ENCODE measurements at regions not wholly inside any gene's neighbourhood (a gene's known extent, or its start where the extent isn't known, plus 50 kb on each side); places are given as distances from the start of the nearest gene placed in this dataset.
"Not testable (repeated sequence)": the region's sequence is repeated elsewhere in the genome, so short reads cannot be mapped to it uniquely, and the experiment has no call there.

DNA sequence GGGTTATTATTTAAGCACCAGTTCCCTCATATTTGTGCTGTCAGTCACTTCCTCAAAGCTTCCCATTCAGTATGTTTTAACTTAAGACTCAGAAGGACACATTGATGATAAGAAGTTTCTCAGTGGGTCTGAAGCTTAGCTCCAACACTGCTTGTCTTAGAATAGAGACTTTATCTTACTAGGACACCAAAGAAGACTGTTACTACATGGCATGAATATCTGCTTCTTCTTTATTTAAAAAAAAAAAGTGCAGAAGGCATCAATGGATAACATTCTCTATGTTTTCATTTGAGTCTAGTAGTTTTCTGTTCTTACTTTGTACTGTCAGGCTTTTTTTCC is 404.2 kb downstream of the DAD1 start:
- peak; percentile 23 for DNase-seq

DNA sequence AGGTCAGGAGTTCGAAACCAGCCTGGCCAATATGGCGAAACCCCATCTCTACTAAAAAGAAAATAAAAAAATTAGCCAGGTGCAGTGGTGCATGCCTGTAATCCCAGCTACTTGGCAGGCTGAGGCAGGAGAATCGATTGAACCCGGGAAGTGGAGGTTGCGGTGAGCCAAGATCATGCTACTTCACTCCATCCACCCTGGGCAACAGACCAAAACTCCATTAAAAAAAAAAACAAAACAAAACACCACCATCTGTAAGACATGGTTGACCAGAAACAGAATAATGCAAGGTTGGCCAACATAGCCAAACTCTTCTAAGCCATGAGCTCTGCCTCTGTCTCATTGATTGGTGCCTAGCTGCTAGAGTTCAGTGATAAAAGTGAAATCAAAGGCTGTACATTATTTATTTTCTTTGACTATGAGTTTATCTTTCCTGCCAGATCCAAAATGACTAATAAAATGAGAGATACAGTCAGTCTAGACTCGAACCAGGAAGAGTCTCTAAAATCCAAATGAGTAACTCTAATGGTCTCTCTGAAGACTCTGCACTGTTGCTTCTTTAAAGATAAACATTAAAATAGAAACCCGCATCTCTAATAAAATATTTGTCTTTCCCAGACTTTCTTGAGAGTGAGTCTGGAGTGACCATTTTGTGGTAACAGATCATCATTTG is 404.7 kb downstream of the DAD1 start:
- peak; percentile 16 for DNase-seq

DNA sequence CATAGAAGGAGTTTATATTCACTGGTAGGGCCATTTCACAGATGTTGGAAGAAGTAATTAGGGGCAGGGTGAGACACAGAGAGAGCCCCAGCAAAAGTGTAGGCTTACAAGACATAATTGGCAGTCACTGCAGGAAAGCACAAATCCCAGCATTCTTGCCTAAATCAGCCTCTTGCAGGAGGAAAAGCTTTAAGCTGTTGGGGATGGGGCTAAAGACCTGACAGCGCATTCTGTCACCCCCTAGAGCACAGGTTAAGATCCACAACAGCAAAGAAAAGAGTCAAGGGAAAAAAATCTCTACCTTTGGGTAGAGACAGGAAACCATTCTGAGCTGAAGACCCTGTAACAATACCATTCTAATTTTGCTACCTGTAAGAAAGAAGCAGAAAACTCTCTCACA is 409.0 kb downstream of the DAD1 start:
- DNase-seq: no peak

DNA sequence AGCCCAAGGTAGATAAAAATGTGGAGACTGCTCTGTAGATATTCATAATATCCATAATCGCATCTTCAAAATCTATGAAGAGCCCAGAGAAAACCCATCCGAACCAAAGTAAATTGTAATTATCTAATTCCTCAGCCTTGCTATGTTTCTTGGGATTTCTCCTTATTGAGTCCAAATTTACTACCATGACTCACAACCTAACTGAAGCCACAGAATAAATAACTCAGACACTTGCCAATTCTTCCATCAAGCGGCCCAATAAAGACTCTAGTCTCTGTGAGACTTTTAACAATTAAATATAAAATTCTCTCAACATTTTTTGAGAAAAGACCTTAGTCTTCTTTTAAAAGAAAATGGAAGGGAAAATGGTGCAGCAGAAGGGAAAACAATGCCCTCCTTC is 409.8 kb downstream of the DAD1 start:
- DNase-seq: no peak

DNA sequence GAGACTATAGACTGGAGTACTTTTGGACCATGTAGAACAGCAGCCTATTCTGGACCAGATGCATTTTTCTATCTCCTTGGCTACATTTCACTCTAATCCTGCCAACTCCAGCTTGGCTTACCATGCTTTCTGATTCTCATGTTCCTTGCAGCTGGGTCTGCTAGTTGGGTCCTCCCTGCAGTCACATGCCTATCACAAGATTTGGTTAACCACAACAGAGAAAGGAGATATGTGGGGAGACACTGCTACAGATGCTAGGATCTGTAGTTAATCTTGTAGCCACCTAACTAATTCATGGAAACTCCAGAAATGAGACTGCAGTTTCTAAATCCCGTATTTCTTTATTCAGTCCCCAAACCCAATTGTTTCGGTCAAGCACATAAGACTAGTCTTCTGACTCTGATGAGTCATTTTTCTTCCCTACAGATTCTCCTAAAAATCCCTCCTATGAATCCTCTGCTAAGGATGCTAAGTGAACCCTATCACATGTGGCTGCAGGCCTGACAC is 410.6 kb downstream of the DAD1 start:
- peak; percentile 60 for DNase-seq

DNA sequence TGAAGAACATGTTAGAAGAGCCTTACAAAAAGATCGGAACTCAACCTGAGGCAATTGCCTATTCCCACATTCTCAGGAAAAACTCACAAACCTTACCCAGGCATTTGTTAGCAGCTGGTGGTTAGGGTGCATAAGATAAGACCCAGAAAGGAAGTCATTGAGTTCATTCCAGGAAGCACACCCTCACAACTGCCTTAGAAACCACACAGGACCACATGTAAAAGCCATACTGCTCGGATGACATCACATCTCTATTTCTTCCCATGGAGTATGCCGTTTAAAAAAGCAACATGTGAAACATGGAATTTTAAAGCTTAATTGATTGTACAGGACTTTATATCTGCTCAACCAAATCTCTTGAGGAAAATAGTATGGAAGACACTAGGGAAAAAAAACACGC is 411.2 kb downstream of the DAD1 start:
- DNase-seq: peak; percentile 62

DNA sequence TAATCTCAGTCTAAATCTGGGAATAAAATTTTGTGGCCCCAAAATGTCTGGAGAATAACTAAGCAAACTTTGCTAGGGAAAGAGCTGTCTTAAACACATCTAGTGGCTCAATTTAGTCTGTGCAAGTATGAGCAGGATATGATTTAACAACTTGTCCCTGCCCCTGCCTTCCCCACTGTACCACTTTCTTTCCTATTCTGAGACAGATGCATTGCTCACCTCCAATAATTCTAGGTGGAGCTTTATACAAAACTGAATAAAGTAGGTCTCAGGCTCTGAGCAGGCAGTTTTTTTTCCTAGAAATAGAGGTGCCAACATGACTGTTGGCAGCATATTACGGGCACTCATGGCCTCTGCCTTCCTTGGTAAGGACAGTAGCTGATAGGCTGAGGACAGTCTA is 412.1 kb downstream of the DAD1 start:
- DNase-seq: no peak

DNA sequence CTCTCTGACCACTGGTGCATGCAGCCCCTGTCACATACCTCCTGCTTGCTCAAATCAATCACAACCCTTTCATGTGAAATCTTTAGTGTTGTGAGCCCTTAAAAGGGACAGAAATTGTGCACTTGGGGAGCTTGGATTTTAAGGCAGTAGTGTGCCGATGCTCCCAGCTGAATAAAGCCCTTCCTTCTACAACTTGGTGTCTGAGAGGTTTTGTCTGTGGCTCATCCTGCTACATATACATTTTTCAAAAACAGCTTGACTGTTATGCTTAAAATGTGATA is 413.8 kb downstream of the DAD1 start:
- DNase-seq: not testable (repeated sequence)

DNA sequence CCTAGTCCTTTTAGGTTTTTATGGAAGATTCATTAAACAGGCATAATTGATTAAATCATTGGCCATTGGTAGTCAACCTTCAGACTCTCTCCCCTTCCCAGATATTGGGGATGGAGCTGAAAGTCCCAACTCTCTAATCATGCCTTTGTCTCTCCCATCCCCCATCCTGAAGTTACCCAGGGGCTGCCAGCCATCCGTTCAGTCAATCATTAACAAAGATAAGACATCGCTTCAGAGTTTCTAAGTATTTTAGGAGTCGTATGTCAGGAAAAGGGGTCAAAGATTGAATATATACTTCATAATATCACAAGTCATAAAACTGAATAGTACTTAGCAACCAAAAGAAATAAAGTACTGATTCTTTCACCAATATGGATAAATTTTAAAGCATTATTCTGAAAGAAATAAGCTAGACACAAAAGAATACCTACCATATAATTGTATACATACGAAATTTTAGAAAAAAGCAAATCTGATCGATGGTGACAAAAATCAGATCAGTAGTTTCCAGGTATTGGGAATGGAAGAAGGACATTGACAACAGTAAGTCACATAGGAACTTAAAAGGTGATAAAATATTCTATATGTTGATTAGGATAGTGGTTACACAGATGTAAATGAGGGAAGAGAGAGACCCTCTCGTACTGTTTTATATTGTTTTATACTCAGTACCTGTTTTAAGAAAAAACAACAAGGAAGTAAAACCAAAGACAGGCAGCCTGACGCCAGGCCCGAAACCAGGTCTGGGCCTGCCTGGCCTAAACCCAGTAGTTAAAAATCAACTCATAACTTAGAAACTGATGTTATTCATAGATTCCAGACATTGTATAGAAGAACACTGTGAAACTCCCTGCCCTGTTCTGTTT is 414.4 kb downstream of the DAD1 start:
- DNase-seq: no peak

DNA sequence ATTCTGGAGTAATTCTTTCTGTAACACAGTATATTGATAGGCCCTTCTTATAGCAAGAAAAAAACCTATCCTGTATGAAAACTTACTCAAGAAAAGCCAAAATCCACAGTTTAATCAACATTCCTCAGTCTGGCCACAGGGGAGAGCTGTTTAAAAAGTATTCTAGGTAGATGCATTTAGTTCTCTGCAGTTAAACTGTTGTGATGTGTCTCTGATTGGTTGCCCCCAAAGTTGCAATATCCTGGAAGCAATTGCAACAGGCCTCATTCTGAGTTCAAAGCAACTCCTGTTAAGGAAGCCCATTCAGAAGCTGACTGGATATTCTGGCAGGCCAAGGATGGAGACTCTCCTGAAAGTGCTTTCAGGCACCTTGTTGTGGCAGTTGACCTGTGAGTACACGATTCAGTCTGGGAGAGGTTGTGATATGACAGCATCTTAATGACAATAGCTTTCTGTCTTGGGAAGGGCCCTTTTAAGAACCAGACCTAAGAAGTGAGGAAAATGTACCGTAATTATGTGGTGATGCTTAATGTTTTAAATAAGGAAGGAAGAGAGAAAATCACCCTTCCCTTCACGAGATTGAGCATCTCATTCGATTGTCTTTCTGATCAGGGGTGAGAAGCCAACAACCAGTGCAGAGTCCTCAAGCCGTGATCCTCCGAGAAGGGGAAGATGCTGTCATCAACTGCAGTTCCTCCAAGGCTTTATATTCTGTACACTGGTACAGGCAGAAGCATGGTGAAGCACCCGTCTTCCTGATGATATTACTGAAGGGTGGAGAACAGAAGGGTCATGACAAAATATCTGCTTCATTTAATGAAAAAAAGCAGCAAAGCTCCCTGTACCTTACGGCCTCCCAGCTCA is 420.7 kb downstream of the DAD1 start:
- DNase-seq: peak; percentile 5

DNA sequence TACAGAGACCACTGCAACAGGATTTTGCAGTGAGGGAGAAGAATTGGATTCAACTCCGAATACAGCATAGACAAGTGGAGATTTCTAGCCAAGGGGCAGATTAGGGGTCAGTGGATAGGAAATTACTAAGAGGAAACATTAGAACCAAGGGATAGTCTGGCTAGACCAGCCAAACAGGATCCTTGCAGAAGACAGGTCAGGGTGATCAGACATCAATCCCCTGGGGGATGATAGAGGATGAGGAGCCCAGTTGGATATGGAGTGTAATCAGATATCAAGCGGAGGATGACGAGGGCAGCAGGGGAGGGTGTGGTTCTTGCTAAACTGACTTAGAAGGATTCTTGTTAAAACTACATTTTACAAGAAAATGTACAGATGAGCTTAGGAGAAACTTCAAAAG is 424.4 kb downstream of the DAD1 start:
- DNase-seq: no peak

DNA sequence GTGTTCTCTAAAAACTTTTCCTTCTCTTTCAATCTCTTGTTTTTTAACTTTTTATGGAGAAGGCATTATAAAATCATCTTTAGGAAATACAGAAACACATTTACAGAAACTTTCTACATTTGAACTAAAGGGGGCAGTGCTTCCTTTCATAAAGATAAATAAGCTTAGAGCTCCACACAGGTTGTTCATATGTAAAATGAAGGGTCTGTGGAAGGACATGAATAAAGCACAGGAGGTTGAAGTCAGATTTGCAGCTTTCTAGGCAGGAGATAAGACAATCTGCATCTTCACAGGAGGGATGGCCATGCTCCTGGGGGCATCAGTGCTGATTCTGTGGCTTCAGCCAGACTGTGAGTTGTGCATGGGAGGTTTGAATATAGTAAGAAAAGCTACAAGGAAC is 426.0 kb downstream of the DAD1 start:
- peak; percentile 16 for DNase-seq

DNA sequence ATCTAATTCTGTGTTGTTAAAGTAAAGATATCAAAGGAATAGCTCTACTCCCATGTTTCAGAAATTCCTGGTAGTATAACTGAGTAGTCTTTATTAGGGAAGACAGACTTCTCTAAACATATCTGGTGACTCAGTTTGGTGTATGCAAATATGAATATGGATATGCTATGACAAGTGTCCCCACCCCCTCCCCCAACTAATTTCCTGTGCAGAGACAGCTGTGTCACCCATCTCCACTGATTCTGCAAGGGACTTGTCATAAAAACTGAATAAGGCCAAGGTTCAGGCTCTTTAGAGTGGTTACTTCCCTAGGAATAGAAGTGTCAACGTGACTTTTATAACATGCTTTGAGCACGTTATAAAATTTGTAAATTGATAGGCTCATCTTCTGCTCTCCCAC is 429.1 kb downstream of the DAD1 start:
- DNase-seq: no peak

DNA sequence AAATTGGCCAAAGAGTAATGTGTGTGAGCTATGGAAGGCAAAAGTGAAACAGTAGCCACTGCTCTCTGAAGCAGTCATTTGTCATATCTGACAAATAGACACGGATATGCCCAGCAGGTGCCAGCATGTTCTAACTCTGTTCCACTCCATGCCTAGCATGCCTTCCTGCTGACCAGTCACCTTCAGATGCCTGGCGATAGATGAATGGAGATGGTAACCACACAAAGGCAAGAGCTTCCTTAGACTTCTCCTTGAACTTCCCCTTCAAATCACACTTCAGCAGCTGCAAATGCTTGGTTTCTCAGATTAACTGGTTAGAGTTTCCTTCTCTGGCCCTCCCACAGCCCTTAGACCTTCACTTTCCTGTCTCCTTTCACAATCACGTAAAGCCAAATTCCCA is 429.9 kb downstream of the DAD1 start:
- no peak for DNase-seq

DNA sequence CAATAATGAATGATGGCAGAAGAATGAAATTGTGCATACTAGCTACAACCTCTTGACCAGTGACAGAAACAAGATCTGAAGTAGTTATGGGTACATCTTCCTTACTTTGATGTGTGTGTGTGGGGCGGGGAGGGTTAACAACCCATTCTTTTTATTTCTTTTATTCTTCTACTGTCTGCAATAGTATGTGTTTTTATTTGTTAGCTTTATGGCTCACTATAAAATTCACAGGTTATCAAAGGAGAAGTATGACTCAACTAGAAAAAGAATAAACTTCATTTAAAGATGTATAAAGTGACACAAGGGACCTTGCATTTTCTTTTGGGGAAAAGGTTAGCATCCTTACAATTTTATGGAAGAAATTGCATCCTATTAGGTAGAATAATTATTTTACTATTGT is 430.5 kb downstream of the DAD1 start:
- DNase-seq: no peak

DNA sequence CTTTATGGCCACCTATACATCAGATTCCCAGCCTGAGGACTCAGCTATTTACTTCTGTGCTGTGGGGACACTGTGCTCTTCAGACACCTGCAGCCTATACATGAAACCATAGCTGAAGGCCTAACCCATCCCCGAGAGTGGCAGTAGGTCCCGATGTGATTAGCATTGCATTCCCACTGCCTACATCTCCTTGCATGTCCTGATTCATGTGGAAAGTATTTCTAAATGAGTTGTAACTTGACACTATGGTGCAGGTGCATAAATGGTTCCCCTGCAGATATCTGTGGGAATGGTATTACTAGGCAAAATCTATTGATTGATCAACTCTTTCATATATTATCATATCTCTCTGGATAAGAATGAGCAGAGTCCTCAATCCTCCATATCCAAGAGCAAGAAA is 433.5 kb downstream of the DAD1 start:
- DNase-seq: no peak

DNA sequence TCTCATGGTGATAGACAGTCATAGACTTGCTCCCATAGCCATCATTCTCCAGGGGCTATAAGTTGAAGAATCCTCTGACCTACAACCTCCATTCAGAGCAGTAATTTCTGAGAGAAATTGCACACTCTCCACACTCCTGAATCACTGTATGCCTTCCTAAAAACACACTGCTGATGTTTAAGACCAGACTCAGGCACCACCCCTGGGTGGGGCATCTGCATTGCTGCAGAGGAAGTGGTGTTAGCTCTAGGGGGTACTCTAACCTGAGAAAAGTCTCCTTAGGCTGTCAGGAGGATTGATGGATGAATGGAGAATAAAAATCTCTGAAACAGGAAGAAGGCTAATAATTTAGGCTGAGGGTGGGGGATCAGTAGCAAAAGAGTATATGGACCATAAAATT is 436.1 kb downstream of the DAD1 start:
- no peak for DNase-seq

DNA sequence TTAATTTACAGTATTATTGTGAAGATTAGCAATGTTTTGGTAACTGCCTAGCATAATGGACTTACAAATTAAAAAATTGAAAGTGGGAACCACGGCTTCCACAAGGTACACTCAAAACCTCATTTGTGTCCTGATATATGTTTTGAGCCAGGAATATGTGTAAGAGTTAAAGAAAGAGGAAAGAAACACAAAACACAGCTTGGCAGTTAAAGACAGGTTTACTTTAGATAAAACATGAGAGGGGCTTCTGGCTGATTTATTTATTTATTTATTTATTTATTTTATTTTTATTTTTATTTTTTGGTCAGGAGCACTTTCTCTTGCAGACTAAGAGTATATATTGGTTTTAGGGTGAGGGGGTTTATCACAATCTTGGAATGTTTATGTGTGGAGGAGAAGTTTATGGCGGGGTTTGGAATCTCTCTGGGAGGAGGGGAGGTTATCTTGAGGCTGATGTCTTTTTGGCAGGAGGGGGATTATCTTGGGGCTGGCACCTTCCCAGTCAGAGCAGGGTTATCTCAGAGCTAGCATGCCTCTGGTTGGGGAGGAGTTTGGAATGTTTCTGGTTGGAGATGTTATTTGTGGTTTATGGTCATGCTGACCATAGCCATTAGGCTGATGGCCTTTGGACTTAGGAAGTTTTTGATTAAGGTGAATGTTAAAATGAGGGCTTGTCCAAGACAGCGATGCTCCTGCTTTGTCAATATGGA is 436.7 kb downstream of the DAD1 start:
- no peak for DNase-seq

DNA sequence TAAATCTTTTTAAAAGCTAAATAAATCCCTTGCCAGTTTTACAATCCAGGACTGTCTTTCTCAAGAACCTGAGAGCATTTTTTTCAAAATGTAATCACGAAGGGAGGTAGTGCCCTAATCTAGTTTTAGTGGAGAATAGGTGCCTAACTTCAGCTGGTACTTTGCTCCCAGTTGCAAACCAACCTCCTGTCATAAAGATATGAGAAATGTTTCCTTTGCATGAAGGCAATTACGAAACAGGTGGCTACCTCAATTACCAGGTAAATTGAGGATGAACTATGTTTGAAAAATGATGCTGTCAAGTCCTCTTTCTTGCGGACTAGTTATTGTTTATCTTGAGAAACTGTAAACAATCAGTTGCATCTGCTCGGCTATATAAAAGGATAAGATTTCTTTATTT is 437.9 kb downstream of the DAD1 start:
- DNase-seq: no peak

DNA sequence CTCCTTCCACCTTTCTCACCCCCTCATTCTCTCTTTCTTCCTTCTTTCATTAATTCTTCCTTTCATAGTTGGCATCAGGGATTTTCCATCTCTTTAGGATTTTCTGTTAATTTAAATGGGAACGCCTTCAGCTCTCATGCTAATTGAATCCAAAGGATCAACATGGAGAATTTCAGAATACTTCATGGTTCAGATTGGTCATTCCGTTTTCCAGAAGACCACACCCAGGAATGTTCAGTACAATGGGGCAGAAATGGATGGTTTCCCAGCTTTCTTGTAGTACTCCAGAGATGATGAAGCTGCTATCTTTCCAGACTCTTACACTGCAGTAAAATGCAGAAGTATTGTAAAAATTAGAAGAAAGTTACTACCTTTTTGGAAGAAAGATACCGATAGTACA is 440.0 kb downstream of the DAD1 start:
- no peak for DNase-seq

DNA sequence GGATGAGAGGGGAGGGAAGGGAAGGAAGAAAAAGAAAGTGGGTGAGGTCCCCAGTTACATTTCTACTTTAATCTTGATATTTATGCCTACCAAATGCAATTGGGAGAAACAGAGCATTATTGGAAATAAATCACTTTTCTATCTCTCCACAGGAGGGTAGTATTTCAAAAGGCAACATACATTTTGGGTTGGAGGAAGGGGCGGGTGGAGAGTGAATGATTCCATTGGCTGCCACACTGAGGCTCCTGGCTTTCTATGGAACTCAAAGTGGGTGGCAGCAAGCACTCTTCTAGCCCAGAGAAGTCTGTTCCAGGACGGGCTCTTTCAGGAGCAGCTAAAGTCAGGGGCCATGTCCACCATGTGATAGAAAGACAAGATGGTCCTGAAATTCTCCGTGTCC is 441.3 kb downstream of the DAD1 start:
- DNase-seq: no peak

DNA sequence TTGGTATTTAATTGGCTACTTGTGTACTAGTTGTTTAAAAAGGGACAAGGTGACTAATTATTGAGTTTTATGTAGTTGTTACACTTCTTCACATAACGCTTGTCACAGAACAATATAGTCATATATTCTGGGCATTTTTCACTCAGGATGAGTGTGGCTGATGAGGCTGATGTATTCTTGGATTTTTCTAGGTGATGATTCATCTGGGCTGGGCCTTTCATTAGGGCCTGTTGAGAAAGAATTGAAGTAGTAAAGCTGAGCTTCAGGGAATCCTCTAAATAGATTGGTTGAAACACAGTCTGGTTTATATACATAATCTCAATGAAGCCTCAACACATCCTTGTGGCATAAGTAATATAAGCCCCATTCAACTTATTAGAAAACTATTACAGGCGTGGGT is 445.7 kb downstream of the DAD1 start:
- no peak for DNase-seq

DNA sequence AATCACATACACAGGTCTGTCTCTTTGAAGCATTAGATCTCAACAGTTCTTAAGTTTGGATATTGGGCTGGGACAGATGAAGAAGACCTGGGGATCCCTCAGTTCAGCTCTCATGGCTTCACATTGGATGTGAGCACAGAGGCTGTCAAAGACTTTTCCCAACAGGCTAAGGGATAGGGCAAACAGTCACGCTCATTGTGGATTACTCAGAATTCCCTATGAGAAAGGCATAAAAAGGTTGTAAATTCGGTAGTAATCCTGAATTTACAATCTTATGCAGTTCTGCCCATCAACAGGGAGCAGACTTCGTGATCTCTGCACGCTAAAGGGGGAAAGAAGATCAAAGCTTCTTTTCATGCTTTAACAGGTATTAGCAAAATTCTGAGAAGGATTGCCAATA is 448.4 kb downstream of the DAD1 start:
- DNase-seq: no peak

Measured in hematopoietic multipotent progenitor cell treated with erythropoietin and hydrocortisone succinate and interleukin-3 and kit ligand, for 8 days (in vitro differentiated cells).